ENCODE measurements at regions not wholly inside any gene's neighbourhood (a gene's known extent, or its start where the extent isn't known, plus 50 kb on each side); places are given as distances from the start of the nearest gene placed in this dataset.

- H3K27me3 ChIP-seq (replicated peaks; ENCODE audit: insufficient read depth): peaks cover 22% of the 10 kb centered on the region
- in situ Hi-C loops (cut with MboI): loop anchor here (25.0 kb wide), 1 partner anchor 629 kb away; no protein-coding TSS in a partner anchor
- TF ChIP-seq EZH2phosphoT487 (IDR thresholded peaks at IDR 0.05; ENCODE audit: insufficient read depth, low read depth): no peak
- no peak for TF ChIP-seq EZH2 (IDR thresholded peaks at IDR 0.05; ENCODE audit: insufficient read depth, poor library complexity, severe bottlenecking)
Measured at GRCh38 chr11:119483341-119483880, 60.4 kb upstream of the THY1 start.

GRCh38 chr11:119482521-119483011 is 59.6 kb upstream of the THY1 start:
- Histone ChIP-seq H3F3A (ENCODE audit: insufficient read depth) (peaks cover 8% of the 10 kb centered on the region; the same call in 1 of the 2 replicates), H4K20me1 (ENCODE audit: insufficient read depth) (no peaks in the 10 kb centered on the region), H3K27ac (no peak overlapping the region), H3K27me3 (replicated peaks; ENCODE audit: insufficient read depth) (peaks cover 14% of the 10 kb centered on the region), H3K4me2 (ENCODE audit: unreplicated experiment) (no peak overlapping the region), H2AFZ (no peak overlapping the region), H3K79me2 (ENCODE audit: insufficient read depth) (no peaks in the 10 kb centered on the region), H3K36me3 (ENCODE audit: low read depth) (no peaks in the 10 kb centered on the region), H3K9ac (no peak overlapping the region), H3K9me3 (ENCODE audit: low read depth) (no peaks in the 10 kb centered on the region), H3K9me2 (ENCODE audit: insufficient read depth) (no peaks in the 10 kb centered on the region), H3K4me1 (ENCODE audit: insufficient read depth) (peaks cover 8% of the 10 kb centered on the region), H3K4me3 (no peak overlapping the region)
- in situ Hi-C loops (cut with MboI): loop anchor here (25.0 kb wide), 1 partner anchor 630 kb away; no protein-coding TSS in a partner anchor
- WGBS, 2 experiments (ENCODE audit: low coverage in 1 of 2, low lambda C conversion rate in 2 of 2, missing lambda C conversion rate in 2 of 2): 58 to 69% methylated on average over 9 of the region's 9 CpGs
- TF ChIP-seq EZH2phosphoT487 (IDR thresholded peaks at IDR 0.05; ENCODE audit: insufficient read depth, low read depth) (no peak), EZH2 (IDR thresholded peaks at IDR 0.05; ENCODE audit: insufficient read depth, poor library complexity, severe bottlenecking) (no peak)
- no peak for DNase-seq

More at GRCh38 chr11:119483341-119483880, 60.4 kb upstream of the THY1 start:
- Histone ChIP-seq H2AFZ (no peak overlapping the region), H3K4me1 (ENCODE audit: insufficient read depth) (peaks cover 8% of the 10 kb centered on the region), H3K79me2 (ENCODE audit: insufficient read depth) (no peaks in the 10 kb centered on the region), H3K9ac (no peak overlapping the region), H3F3A (ENCODE audit: insufficient read depth) (peaks cover 8% of the 10 kb centered on the region; the same call in 1 of the 2 replicates), H3K36me3 (ENCODE audit: low read depth) (no peaks in the 10 kb centered on the region), H3K4me2 (ENCODE audit: unreplicated experiment) (no peak overlapping the region), H3K9me2 (ENCODE audit: insufficient read depth) (no peaks in the 10 kb centered on the region), H3K27ac (no peak overlapping the region), H4K20me1 (ENCODE audit: insufficient read depth) (no peaks in the 10 kb centered on the region), H3K9me3 (ENCODE audit: low read depth) (no peaks in the 10 kb centered on the region), H3K4me3 (no peak overlapping the region)
- WGBS, 2 experiments (ENCODE audit: low coverage in 1 of 2, low lambda C conversion rate in 2 of 2, missing lambda C conversion rate in 2 of 2): 65 to 67% methylated on average over 11 of the region's 11 CpGs
- DNase-seq: no peak

- H3K27ac ChIP-seq: no peak overlapping the region
- H3K79me2 ChIP-seq (ENCODE audit: insufficient read depth): no peaks in the 10 kb centered on the region
- peaks cover 8% of the 10 kb centered on the region for H3K4me1 ChIP-seq (ENCODE audit: insufficient read depth)
- no peak overlapping the region for H3K9ac ChIP-seq
- H3K9me3 ChIP-seq (ENCODE audit: low read depth): no peaks in the 10 kb centered on the region
- H3K36me3 ChIP-seq (ENCODE audit: low read depth): no peaks in the 10 kb centered on the region
- H2AFZ ChIP-seq: no peak overlapping the region
- TF ChIP-seq EZH2 (IDR thresholded peaks at IDR 0.05; ENCODE audit: insufficient read depth, poor library complexity, severe bottlenecking) (no peak), EZH2phosphoT487 (IDR thresholded peaks at IDR 0.05; ENCODE audit: insufficient read depth, low read depth) (no peak)
- peaks cover 8% of the 10 kb centered on the region; the same call in 1 of the 2 replicates for H3F3A ChIP-seq (ENCODE audit: insufficient read depth)
- peak; percentile 21 for DNase-seq
- no peak overlapping the region for H3K4me2 ChIP-seq (ENCODE audit: unreplicated experiment)
- no peaks in the 10 kb centered on the region for H4K20me1 ChIP-seq (ENCODE audit: insufficient read depth)
- H3K9me2 ChIP-seq (ENCODE audit: insufficient read depth): no peaks in the 10 kb centered on the region
- in situ Hi-C loops (cut with MboI): loop anchor here (25.0 kb wide), 1 partner anchor 630 kb away; no protein-coding TSS in a partner anchor
- 36% methylated on average over 19 to 22 of the region's 22 CpGs for WGBS, 2 experiments (ENCODE audit: low coverage in 1 of 2, low lambda C conversion rate in 2 of 2, missing lambda C conversion rate in 2 of 2)
- no peak overlapping the region for H3K4me3 ChIP-seq
- H3K27me3 ChIP-seq (replicated peaks; ENCODE audit: insufficient read depth): peaks cover 7% of the 10 kb centered on the region
Measured at GRCh38 chr11:119481667-119482400, 58.9 kb upstream of the THY1 start.

GRCh38 chr11:119481021-119481666 is 58.2 kb upstream of the THY1 start:
- no peak overlapping the region for H3K4me2 ChIP-seq (ENCODE audit: unreplicated experiment)
- no peak overlapping the region for H2AFZ ChIP-seq
- peak; percentile 99 for DNase-seq
- no peak overlapping the region for H3K9ac ChIP-seq
- H3K9me3 ChIP-seq (ENCODE audit: low read depth): no peaks in the 10 kb centered on the region
- H3K36me3 ChIP-seq (ENCODE audit: low read depth): no peaks in the 10 kb centered on the region
- peaks cover 4% of the 10 kb centered on the region for H3K27me3 ChIP-seq (replicated peaks; ENCODE audit: insufficient read depth)
- no peaks in the 10 kb centered on the region for H4K20me1 ChIP-seq (ENCODE audit: insufficient read depth)
- no peaks in the 10 kb centered on the region for H3K9me2 ChIP-seq (ENCODE audit: insufficient read depth)
- no peak overlapping the region for H3K4me3 ChIP-seq
- no peaks in the 10 kb centered on the region for H3K79me2 ChIP-seq (ENCODE audit: insufficient read depth)
- peaks cover 8% of the 10 kb centered on the region; the same call in 1 of the 2 replicates for H3F3A ChIP-seq (ENCODE audit: insufficient read depth)
- 16 to 19% methylated on average over 30 to 31 of the region's 31 CpGs for WGBS, 2 experiments (ENCODE audit: low coverage in 1 of 2, low lambda C conversion rate in 2 of 2, missing lambda C conversion rate in 2 of 2)
- in situ Hi-C loops (cut with MboI): loop anchor here (25.0 kb wide), 1 partner anchor 631 kb away; no protein-coding TSS in a partner anchor
- TF ChIP-seq EZH2 (IDR thresholded peaks at IDR 0.05; ENCODE audit: insufficient read depth, poor library complexity, severe bottlenecking): no peak
- TF ChIP-seq EZH2phosphoT487 (IDR thresholded peaks at IDR 0.05; ENCODE audit: insufficient read depth, low read depth): no peak
- H3K4me1 ChIP-seq (ENCODE audit: insufficient read depth): peaks cover 8% of the 10 kb centered on the region
- H3K27ac ChIP-seq: no peak overlapping the region
